A549 (cell line): ENCODE measurements at regions not wholly inside any gene's neighbourhood (a gene's known extent, or its start where the extent isn't known, plus 50 kb on each side); places are given as distances from the start of the nearest gene placed in this dataset.
A peak's percentile ranks its signal among the peaks of the same experiment; 100 is the strongest.

Source experiments
- CBX2 ChIP-seq: fragments of 200-600 bp; sonication (generic); IDR thresholded peaks from 2 replicates; pipeline ENCODE4 v1.6.1; 2016; ENCODE audit warnings: low read depth, mild to moderate bottlenecking, borderline replicate concordance
- CHD2 ChIP-seq: fragments of 150-350 bp; IDR thresholded peaks from 2 replicates; pipeline ENCODE4 v1.6.1; 2014; ENCODE audit warnings: low read length; ENCODE audit not compliant: partially characterized antibody
- CHD4 ChIP-seq: fragments of 200-600 bp; sonication (generic); IDR thresholded peaks from 2 replicates; pipeline ENCODE4 v1.6.1; 2016; ENCODE audit warnings: antibody characterized with exemption, mild to moderate bottlenecking, borderline replicate concordance
- ESRRA ChIP-seq: fragments of 150-350 bp; IDR thresholded peaks from 2 replicates; pipeline ENCODE4 v1.6.1; 2014; ENCODE audit warnings: mild to moderate bottlenecking, low read length, borderline replicate concordance
- FOXS1 ChIP-seq: fragments of 250-450 bp; sonication (Bioruptor Pico); IDR thresholded peaks from 2 replicates; pipeline ENCODE4 v1.5.0; 2020; ENCODE audit warnings: mild to moderate bottlenecking, moderate library complexity
- GATA3 ChIP-seq: IDR thresholded peaks from 2 replicates; pipeline ENCODE4 v1.6.1; 2012; ENCODE audit warnings: borderline replicate concordance
- HOXB5 ChIP-seq: fragments of 250-450 bp; sonication (Bioruptor Pico); IDR thresholded peaks from 2 replicates; pipeline ENCODE4 v1.5.0; 2020; ENCODE audit warnings: mild to moderate bottlenecking, moderate library complexity
- JUNB ChIP-seq: fragments of >200 bp; sonication (Bioruptor Twin); formaldehyde crosslinking; IDR thresholded peaks from 2 replicates; pipeline ENCODE4 v1.6.1; 2016
- KDM1A ChIP-seq: fragments of 200-600 bp; sonication (generic); IDR thresholded peaks from 2 replicates; pipeline ENCODE4 v1.6.1; 2016; ENCODE audit warnings: low read depth, mild to moderate bottlenecking
- MAZ ChIP-seq: fragments of 150-350 bp; IDR thresholded peaks from 2 replicates; pipeline ENCODE4 v1.6.1; 2014; ENCODE audit warnings: antibody characterized with exemption, low read depth, low read length, borderline replicate concordance
- MYC ChIP-seq: IDR thresholded peaks from 2 replicates; pipeline ENCODE4 v1.6.1; 2012; ENCODE audit warnings: mild to moderate bottlenecking, inconsistent platforms, low read length, improper control_type of control experiment, borderline replicate concordance
- NPAS2 ChIP-seq: fragments of 250-450 bp; sonication (Bioruptor Pico); IDR thresholded peaks from 2 replicates; pipeline ENCODE4 v1.8.0; 2022; ENCODE audit warnings: mild to moderate bottlenecking, moderate library complexity, borderline replicate concordance
- NR3C1 ChIP-seq: fragments of >200 bp; sonication (Bioruptor Twin); formaldehyde crosslinking; IDR thresholded peaks from 3 replicates; pipeline ENCODE4 v1.6.1; 2017
- POLR2A ChIP-seq: IDR thresholded peaks from 2 replicates; pipeline ENCODE4 v1.6.1; 2012; ENCODE audit warnings: mild to moderate bottlenecking, low read length
- POLR2AphosphoS2 ChIP-seq: conservative IDR thresholded peaks from 2 replicates; pipeline ENCODE4 v1.6.1; 2012; ENCODE audit warnings: low read length, improper control_type of control experiment, inconsistent platforms
- RARB ChIP-seq: fragments of 250-450 bp; sonication (Bioruptor Pico); IDR thresholded peaks from 2 replicates; pipeline ENCODE4 v1.8.0; 2021; ENCODE audit warnings: mild to moderate bottlenecking, moderate library complexity
- RCOR1 ChIP-seq: fragments of 150-350 bp; IDR thresholded peaks from 2 replicates; pipeline ENCODE4 v1.6.1; 2014; ENCODE audit warnings: antibody characterized with exemption, low read length, low read depth
- REST ChIP-seq: fragments of 200-600 bp; sonication (generic); IDR thresholded peaks from 2 replicates; pipeline ENCODE4 v1.6.1; 2016; ENCODE audit warnings: antibody characterized with exemption, mild to moderate bottlenecking, moderate library complexity
- RFX5 ChIP-seq: fragments of 450-650 bp; IDR thresholded peaks from 2 replicates; pipeline ENCODE4 v1.7.1; 2014; ENCODE audit warnings: antibody characterized with exemption, mild to moderate bottlenecking, moderate library complexity
- SREBF2 ChIP-seq: fragments of 450-650 bp; IDR thresholded peaks from 2 replicates; pipeline ENCODE4 v1.6.1; 2014; ENCODE audit warnings: mild to moderate bottlenecking, moderate library complexity
- TFCP2L1 ChIP-seq: fragments of 250-450 bp; sonication (Bioruptor Pico); IDR thresholded peaks from 2 replicates; pipeline ENCODE4 v1.5.0; 2021; ENCODE audit warnings: mild to moderate bottlenecking
- TP53 ChIP-seq: fragments of 250-450 bp; sonication (Bioruptor Pico); IDR thresholded peaks from 2 replicates; pipeline ENCODE4 v1.5.0; 2021; ENCODE audit warnings: mild to moderate bottlenecking, moderate library complexity
- ZNF302 ChIP-seq: fragments of 250-450 bp; sonication (Bioruptor Pico); IDR thresholded peaks from 2 replicates; pipeline ENCODE4 v1.9.0; 2021; ENCODE audit warnings: inconsistent platforms, mild to moderate bottlenecking, moderate library complexity
- TF ChIP-seq, protein P1 (sequence below): fragments of >200 bp; sonication (Bioruptor Twin); formaldehyde crosslinking; IDR thresholded peaks from 3 replicates; pipeline ENCODE4 v1.5.1; 2016
- TF ChIP-seq, protein P2 (sequence below): IDR thresholded peaks from 2 replicates; pipeline ENCODE4 v1.6.1; 2012
- TF ChIP-seq, protein P3 (sequence below): fragments of >200 bp; sonication (Bioruptor Twin); formaldehyde crosslinking; IDR thresholded peaks from 2 replicates; pipeline ENCODE4 v1.6.1; 2016
- TF ChIP-seq, protein P4 (sequence below): fragments of 450-650 bp; IDR thresholded peaks from 2 replicates; pipeline ENCODE4 v1.6.1; 2014; ENCODE audit warnings: antibody characterized with exemption
- TF ChIP-seq, protein P5 (sequence below): fragments of >200 bp; sonication (Bioruptor Twin); formaldehyde crosslinking; IDR thresholded peaks from 3 replicates; pipeline ENCODE4 v1.6.1; 2016

- no peak for TF ChIP-seq REST
- no peak for TF ChIP-seq FOXS1
- no peak for TF ChIP-seq ESRRA
- no peak for TF ChIP-seq MAZ
- no peak for TF ChIP-seq CBX2
- TF ChIP-seq RFX5: no peak
- no peak for TF ChIP-seq ZNF302
- TF ChIP-seq POLR2AphosphoS2: no peak
- no peak for TF ChIP-seq NPAS2 (CRISPR knock-in tag)
- TF ChIP-seq, protein P1, sequence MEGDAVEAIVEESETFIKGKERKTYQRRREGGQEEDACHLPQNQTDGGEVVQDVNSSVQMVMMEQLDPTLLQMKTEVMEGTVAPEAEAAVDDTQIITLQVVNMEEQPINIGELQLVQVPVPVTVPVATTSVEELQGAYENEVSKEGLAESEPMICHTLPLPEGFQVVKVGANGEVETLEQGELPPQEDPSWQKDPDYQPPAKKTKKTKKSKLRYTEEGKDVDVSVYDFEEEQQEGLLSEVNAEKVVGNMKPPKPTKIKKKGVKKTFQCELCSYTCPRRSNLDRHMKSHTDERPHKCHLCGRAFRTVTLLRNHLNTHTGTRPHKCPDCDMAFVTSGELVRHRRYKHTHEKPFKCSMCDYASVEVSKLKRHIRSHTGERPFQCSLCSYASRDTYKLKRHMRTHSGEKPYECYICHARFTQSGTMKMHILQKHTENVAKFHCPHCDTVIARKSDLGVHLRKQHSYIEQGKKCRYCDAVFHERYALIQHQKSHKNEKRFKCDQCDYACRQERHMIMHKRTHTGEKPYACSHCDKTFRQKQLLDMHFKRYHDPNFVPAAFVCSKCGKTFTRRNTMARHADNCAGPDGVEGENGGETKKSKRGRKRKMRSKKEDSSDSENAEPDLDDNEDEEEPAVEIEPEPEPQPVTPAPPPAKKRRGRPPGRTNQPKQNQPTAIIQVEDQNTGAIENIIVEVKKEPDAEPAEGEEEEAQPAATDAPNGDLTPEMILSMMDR: no peak
- no peak for TF ChIP-seq RARB
- no peak for TF ChIP-seq TP53 (CRISPR knock-in tag)
- TF ChIP-seq, protein P2, sequence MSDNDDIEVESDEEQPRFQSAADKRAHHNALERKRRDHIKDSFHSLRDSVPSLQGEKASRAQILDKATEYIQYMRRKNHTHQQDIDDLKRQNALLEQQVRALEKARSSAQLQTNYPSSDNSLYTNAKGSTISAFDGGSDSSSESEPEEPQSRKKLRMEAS: peak; percentile 70; the same call in 1 of the 2 replicates
- TF ChIP-seq NR3C1: no peak
- TF ChIP-seq, protein P3, sequence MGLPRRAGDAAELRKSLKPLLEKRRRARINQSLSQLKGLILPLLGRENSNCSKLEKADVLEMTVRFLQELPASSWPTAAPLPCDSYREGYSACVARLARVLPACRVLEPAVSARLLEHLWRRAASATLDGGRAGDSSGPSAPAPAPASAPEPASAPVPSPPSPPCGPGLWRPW: peak; percentile 51; the same call in 1 of the 2 replicates
- TF ChIP-seq MYC: no peak
- TF ChIP-seq CHD4: no peak
- no peak for TF ChIP-seq POLR2A
- TF ChIP-seq CHD2: no peak
- no peak for TF ChIP-seq KDM1A
- TF ChIP-seq, protein P4, sequence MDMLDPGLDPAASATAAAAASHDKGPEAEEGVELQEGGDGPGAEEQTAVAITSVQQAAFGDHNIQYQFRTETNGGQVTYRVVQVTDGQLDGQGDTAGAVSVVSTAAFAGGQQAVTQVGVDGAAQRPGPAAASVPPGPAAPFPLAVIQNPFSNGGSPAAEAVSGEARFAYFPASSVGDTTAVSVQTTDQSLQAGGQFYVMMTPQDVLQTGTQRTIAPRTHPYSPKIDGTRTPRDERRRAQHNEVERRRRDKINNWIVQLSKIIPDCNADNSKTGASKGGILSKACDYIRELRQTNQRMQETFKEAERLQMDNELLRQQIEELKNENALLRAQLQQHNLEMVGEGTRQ: no peak
- peak; percentile 71; the same call in 1 of the 2 replicates for TF ChIP-seq GATA3
- no peak for TF ChIP-seq SREBF2
- peak; percentile 82 for TF ChIP-seq JUNB
- TF ChIP-seq TFCP2L1 (CRISPR knock-in tag): no peak
- TF ChIP-seq, protein P5, sequence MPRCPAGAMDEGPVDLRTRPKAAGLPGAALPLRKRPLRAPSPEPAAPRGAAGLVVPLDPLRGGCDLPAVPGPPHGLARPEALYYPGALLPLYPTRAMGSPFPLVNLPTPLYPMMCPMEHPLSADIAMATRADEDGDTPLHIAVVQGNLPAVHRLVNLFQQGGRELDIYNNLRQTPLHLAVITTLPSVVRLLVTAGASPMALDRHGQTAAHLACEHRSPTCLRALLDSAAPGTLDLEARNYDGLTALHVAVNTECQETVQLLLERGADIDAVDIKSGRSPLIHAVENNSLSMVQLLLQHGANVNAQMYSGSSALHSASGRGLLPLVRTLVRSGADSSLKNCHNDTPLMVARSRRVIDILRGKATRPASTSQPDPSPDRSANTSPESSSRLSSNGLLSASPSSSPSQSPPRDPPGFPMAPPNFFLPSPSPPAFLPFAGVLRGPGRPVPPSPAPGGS: peak; percentile 68; the same call in 2 of the 3 replicates
- no peak for TF ChIP-seq RCOR1
- TF ChIP-seq HOXB5 (CRISPR knock-in tag): 0 out of 2 replicates have a peak, but pooled peaks have one; percentile 18
These were observed 97.1 kb downstream of the ENC1 start (continued) for GRCh38 chr5:74543162-74543995.
